GM19238 (cell line): ENCODE measurements at regions not wholly inside any gene's neighbourhood (a gene's known extent, or its start where the extent isn't known, plus 50 kb on each side); places are given as distances from the start of the nearest gene placed in this dataset.

ENCODE experiments used
- DNase-seq: peaks from one replicate; pipeline ENCODE4 v3.0.0; 2011; ENCODE audit warnings: low spot score; ENCODE audit not compliant: insufficient read length

GRCh38 chr15:62877276-62877857 is 165.2 kb upstream of the TPM1 start:
- DNase-seq: no peak

- DNase-seq: no peak
Observed at GRCh38 chr15:62878070-62878469, 164.5 kb upstream of the TPM1 start.

- DNase-seq: no peak
Observed at GRCh38 chr15:62879770-62880169, 162.8 kb upstream of the TPM1 start.

- DNase-seq: no peak
Observed at GRCh38 chr15:62880278-62880677, 162.3 kb upstream of the TPM1 start.

- no peak for DNase-seq
Observed at GRCh38 chr15:62881056-62881455, 161.5 kb upstream of the TPM1 start.

GRCh38 chr15:62883938-62884479 is 158.5 kb upstream of the TPM1 start:
- DNase-seq: no peak

GRCh38 chr15:62886431-62887071 is 156.0 kb upstream of the TPM1 start:
- no peak for DNase-seq

- DNase-seq: no peak
Observed at GRCh38 chr15:62887113-62887570, 155.4 kb upstream of the TPM1 start.

- DNase-seq: no peak
Observed at GRCh38 chr15:62888623-62889022, 153.9 kb upstream of the TPM1 start.

GRCh38 chr15:62889141-62889661 is 153.3 kb upstream of the TPM1 start:
- no peak for DNase-seq

GRCh38 chr15:62889734-62890505 is 152.6 kb upstream of the TPM1 start:
- no peak for DNase-seq

GRCh38 chr15:62894322-62895085 is 148.0 kb upstream of the TPM1 start:
- DNase-seq: no peak

- no peak for DNase-seq
Observed at GRCh38 chr15:62895139-62895866, 147.2 kb upstream of the TPM1 start.

GRCh38 chr15:62895905-62896316 is 146.6 kb upstream of the TPM1 start:
- no peak for DNase-seq

GRCh38 chr15:62896380-62896866 is 146.1 kb upstream of the TPM1 start:
- no peak for DNase-seq

GRCh38 chr15:62896969-62897486 is 145.5 kb upstream of the TPM1 start:
- no peak for DNase-seq

- no peak for DNase-seq
Observed at GRCh38 chr15:62897634-62898033, 144.9 kb upstream of the TPM1 start.

- no peak for DNase-seq
Observed at GRCh38 chr15:62899090-62899493, 143.5 kb upstream of the TPM1 start.

GRCh38 chr15:62900071-62900802 is 142.3 kb upstream of the TPM1 start:
- no peak for DNase-seq
